ENCODE measurements at regions not wholly inside any gene's neighbourhood (a gene's known extent, or its start where the extent isn't known, plus 50 kb on each side); places are given as distances from the start of the nearest gene placed in this dataset.

GRCh38 chr2:57558312-57558711 lies 488.3 kb upstream of the VRK2 start:
- no peak overlapping the region for H3K9ac ChIP-seq (ENCODE audit: low read depth, low read length, poor library complexity, severe bottlenecking)
- H3K9me2 ChIP-seq (replicated peaks; ENCODE audit: low read depth, low read length) = no peaks in the 10 kb centered on the region
- no peaks in the 10 kb centered on the region for H3F3A ChIP-seq (ENCODE audit: low read depth)
- no peaks in the 10 kb centered on the region for H3K27me3 ChIP-seq (ENCODE audit: insufficient read depth, low read length, poor library complexity, severe bottlenecking)
- H3K9me3 ChIP-seq (ENCODE audit: insufficient read depth, low read depth, low read length) = no peaks in the 10 kb centered on the region
- H4K20me1 ChIP-seq (ENCODE audit: insufficient read depth, low read length, poor library complexity, severe bottlenecking) = no peaks in the 10 kb centered on the region
- no peaks in the 10 kb centered on the region for H3K36me3 ChIP-seq (ENCODE audit: insufficient read depth, low read length)
- no peak overlapping the region for H3K4me2 ChIP-seq (ENCODE audit: low read depth, low read length, poor library complexity, severe bottlenecking)
- TF ChIP-seq CTCF (conservative IDR thresholded peaks at IDR 0.05; ENCODE audit: low read length) (no peak), EZH2phosphoT487 (IDR thresholded peaks at IDR 0.05; ENCODE audit: borderline replicate concordance) (no peak)
- H3K4me3 ChIP-seq (ENCODE audit: low read length, poor library complexity, severe bottlenecking) = no peak overlapping the region
- H3K4me1 ChIP-seq (ENCODE audit: insufficient read depth, low read length, poor library complexity, severe bottlenecking) = no peaks in the 10 kb centered on the region
- H2AFZ ChIP-seq (ENCODE audit: low read length) = no peak overlapping the region
- H3K79me2 ChIP-seq (ENCODE audit: insufficient read depth, low read length) = no peaks in the 10 kb centered on the region

GRCh38 chr2:57562495-57562894 lies 484.1 kb upstream of the VRK2 start:
- H3K4me3 ChIP-seq (ENCODE audit: low read length, poor library complexity, severe bottlenecking) = no peak overlapping the region
- TF ChIP-seq EZH2phosphoT487 (IDR thresholded peaks at IDR 0.05; ENCODE audit: borderline replicate concordance) (no peak), CTCF (conservative IDR thresholded peaks at IDR 0.05; ENCODE audit: low read length) (no peak)
- H3K9me3 ChIP-seq (ENCODE audit: insufficient read depth, low read depth, low read length) = no peaks in the 10 kb centered on the region
- no peaks in the 10 kb centered on the region for H3K36me3 ChIP-seq (ENCODE audit: insufficient read depth, low read length)
- no peak overlapping the region for H3K9ac ChIP-seq (ENCODE audit: low read depth, low read length, poor library complexity, severe bottlenecking)
- no peaks in the 10 kb centered on the region for H3F3A ChIP-seq (ENCODE audit: low read depth)
- H2AFZ ChIP-seq (ENCODE audit: low read length) = no peak overlapping the region
- no peak overlapping the region for H3K4me2 ChIP-seq (ENCODE audit: low read depth, low read length, poor library complexity, severe bottlenecking)
- H3K79me2 ChIP-seq (ENCODE audit: insufficient read depth, low read length) = no peaks in the 10 kb centered on the region
- H3K4me1 ChIP-seq (ENCODE audit: insufficient read depth, low read length, poor library complexity, severe bottlenecking) = no peaks in the 10 kb centered on the region
- H3K9me2 ChIP-seq (replicated peaks; ENCODE audit: low read depth, low read length) = no peaks in the 10 kb centered on the region
- H3K27me3 ChIP-seq (ENCODE audit: insufficient read depth, low read length, poor library complexity, severe bottlenecking) = no peaks in the 10 kb centered on the region
- H4K20me1 ChIP-seq (ENCODE audit: insufficient read depth, low read length, poor library complexity, severe bottlenecking) = no peaks in the 10 kb centered on the region

- no peaks in the 10 kb centered on the region for H3K9me2 ChIP-seq (replicated peaks; ENCODE audit: low read depth, low read length)
- H3K9me3 ChIP-seq (ENCODE audit: insufficient read depth, low read depth, low read length) = no peaks in the 10 kb centered on the region
- H2AFZ ChIP-seq (ENCODE audit: low read length) = no peak overlapping the region
- no peaks in the 10 kb centered on the region for H4K20me1 ChIP-seq (ENCODE audit: insufficient read depth, low read length, poor library complexity, severe bottlenecking)
- H3K79me2 ChIP-seq (ENCODE audit: insufficient read depth, low read length) = no peaks in the 10 kb centered on the region
- H3F3A ChIP-seq (ENCODE audit: low read depth) = no peaks in the 10 kb centered on the region
- H3K27me3 ChIP-seq (ENCODE audit: insufficient read depth, low read length, poor library complexity, severe bottlenecking) = no peaks in the 10 kb centered on the region
- no peaks in the 10 kb centered on the region for H3K4me1 ChIP-seq (ENCODE audit: insufficient read depth, low read length, poor library complexity, severe bottlenecking)
- H3K9ac ChIP-seq (ENCODE audit: low read depth, low read length, poor library complexity, severe bottlenecking) = no peak overlapping the region
- H3K4me2 ChIP-seq (ENCODE audit: low read depth, low read length, poor library complexity, severe bottlenecking) = no peak overlapping the region
- H3K4me3 ChIP-seq (ENCODE audit: low read length, poor library complexity, severe bottlenecking) = no peak overlapping the region
- H3K36me3 ChIP-seq (ENCODE audit: insufficient read depth, low read length) = no peaks in the 10 kb centered on the region
- TF ChIP-seq CTCF (conservative IDR thresholded peaks at IDR 0.05; ENCODE audit: low read length) (no peak), EZH2phosphoT487 (IDR thresholded peaks at IDR 0.05; ENCODE audit: borderline replicate concordance) (no peak)
Observed at GRCh38 chr2:57563015-57563414, 483.6 kb upstream of the VRK2 start.
